Endothelial cell of umbilical vein (primary cell): ENCODE measurements at regions not wholly inside any gene's neighbourhood (a gene's known extent, or its start where the extent isn't known, plus 50 kb on each side); places are given as distances from the start of the nearest gene placed in this dataset.

Experiments
- BruUV-seq: library from RNA; stranded (reverse); fragments of 400-500 nt; replicated peaks from 2 replicates; lab custom pipeline; 2021; lab: Mats Ljungman, UMichigan
- CTCF ChIA-PET: fragments of 300-600, 350-600 bp; sonication (Branson Sonifier 250); formaldehyde crosslinking; loops from one replicate; lab custom pipeline; 2021; ENCODE audit warnings: antibody characterized with exemption, inconsistent platforms; lab: Charles Lee
- POLR2A ChIA-PET: fragments of 300-600, 350-600 bp; sonication (Branson Sonifier 250); formaldehyde crosslinking; loops from one replicate; lab custom pipeline; 2021; ENCODE audit warnings: antibody characterized with exemption, inconsistent platforms; lab: Charles Lee
- DNase-seq: peaks from one replicate; pipeline ENCODE4 v3.0.0-alpha.2; 2011; ENCODE audit warnings: low read depth, low spot score
- FAIRE-seq: peaks from 2 replicates; lab custom pipeline; 2011; peaks lifted over from hg19 to GRCh38; lab: Jason Lieb, UNC
- H2AFZ ChIP-seq: 2 replicates; pipeline ENCODE4 v1.6.0; 2012; ENCODE audit warnings: low read depth, low read length, control low read depth, inconsistent platforms
- H3K27ac ChIP-seq: 2 replicates; pipeline ENCODE4 v1.5.1; 2011; ENCODE audit warnings: low read depth, mild to moderate bottlenecking, control low read depth, low read length, moderate library complexity; ENCODE audit not compliant: insufficient read depth
- H3K27me3 ChIP-seq, 2 experiments: 2 replicates each; pipeline versions ENCODE4 v1.6.0 to v1.6.1; 2011; ENCODE audit warnings: low read length in 2 of 2, mixed read lengths in 1 of 2; ENCODE audit not compliant: control insufficient read depth in 2 of 2, insufficient read depth in 2 of 2
- H3K36me3 ChIP-seq, 2 experiments: 2 replicates in 1 of 2; 3 replicates in 1 of 2; pipeline ENCODE4 v1.5.1; 2011; ENCODE audit warnings: low read length in 2 of 2, mild to moderate bottlenecking in 1 of 2, moderate library complexity in 1 of 2; ENCODE audit not compliant: control insufficient read depth in 2 of 2, insufficient read depth in 2 of 2; ENCODE audit errors: extremely low read depth in 1 of 2
- H3K4me1 ChIP-seq: 3 replicates; pipeline ENCODE4 v1.5.1; 2011; ENCODE audit warnings: mild to moderate bottlenecking, low read length; ENCODE audit not compliant: control insufficient read depth, insufficient read depth; ENCODE audit errors: extremely low read depth
- H3K4me2 ChIP-seq: 2 replicates; pipeline ENCODE4 v1.6.1; 2011; ENCODE audit warnings: low read length, control low read depth, mixed read lengths; ENCODE audit not compliant: insufficient read depth
- H3K4me3 ChIP-seq, 3 experiments: fragments of 200-600 bp in 1 of 3; sonication (generic), shearing (Covaris generic) in 1 of 3; replicated peaks in 1 of 3; 2 replicates each; pipeline ENCODE4 v1.5.1; 2011 to 2016; ENCODE audit warnings: control low read depth in 3 of 3, low read length in 3 of 3, mild to moderate bottlenecking in 2 of 3, inconsistent platforms in 1 of 3, low read depth in 1 of 3, moderate library complexity in 1 of 3; ENCODE audit not compliant: insufficient read depth in 1 of 3
- H3K79me2 ChIP-seq: 2 replicates; pipeline ENCODE4 v1.6.0; 2012; ENCODE audit warnings: low read length, inconsistent platforms; ENCODE audit not compliant: control insufficient read depth, insufficient read depth
- H3K9ac ChIP-seq: replicated peaks from 2 replicates; pipeline ENCODE3; 2011; ENCODE audit warnings: low read length, control low read depth; ENCODE audit not compliant: insufficient read depth; ENCODE audit errors: extremely low read depth
- H3K9me1 ChIP-seq: replicated peaks from 3 replicates; pipeline ENCODE4 v1.6.0; 2011; ENCODE audit warnings: mild to moderate bottlenecking, low read length; ENCODE audit not compliant: control insufficient read depth, insufficient read depth; ENCODE audit errors: extremely low read depth
- H3K9me3 ChIP-seq: replicated peaks from 2 replicates; pipeline ENCODE4 v1.5.1; 2012; ENCODE audit warnings: low read length, inconsistent platforms; ENCODE audit not compliant: control insufficient read depth, insufficient read depth
- H4K20me1 ChIP-seq: replicated peaks from 2 replicates; pipeline ENCODE3; 2011; ENCODE audit warnings: mild to moderate bottlenecking, low read length; ENCODE audit not compliant: control insufficient read depth, insufficient read depth; ENCODE audit errors: extremely low read depth
- EZH2 ChIP-seq: IDR thresholded peaks from 2 replicates; pipeline ENCODE4 v1.6.1; 2012; ENCODE audit warnings: borderline replicate concordance, low read depth, mild to moderate bottlenecking, moderate library complexity, low read length, inconsistent platforms; ENCODE audit not compliant: severe bottlenecking
- FOS ChIP-seq: IDR thresholded peaks from 2 replicates; pipeline ENCODE4 v1.6.1; 2011; ENCODE audit warnings: mild to moderate bottlenecking, low read length, moderate library complexity, borderline replicate concordance; ENCODE audit not compliant: insufficient read depth
- GATA2 ChIP-seq: IDR thresholded peaks from 2 replicates; pipeline ENCODE4 v1.7.0; 2011; ENCODE audit warnings: low read depth, mild to moderate bottlenecking, moderate library complexity, mixed read lengths, low read length; ENCODE audit not compliant: insufficient read length, insufficient read depth
- JUN ChIP-seq: IDR thresholded peaks from 2 replicates; pipeline ENCODE4 v1.6.1; 2011; ENCODE audit warnings: borderline replicate concordance, low read depth; ENCODE audit not compliant: insufficient read length, insufficient read depth
- MAX ChIP-seq: IDR thresholded peaks from 2 replicates; pipeline ENCODE4 v1.6.1; 2011; ENCODE audit not compliant: insufficient read depth, insufficient read length
- MYC ChIP-seq: IDR thresholded peaks from one replicate; pipeline ENCODE4 v1.6.1; 2011; ENCODE audit warnings: mild to moderate bottlenecking, low read depth, low read length
- POLR2A ChIP-seq: IDR thresholded peaks from 2 replicates; pipeline ENCODE4 v1.6.1; 2012; ENCODE audit warnings: low read depth, mild to moderate bottlenecking, control low read depth, low read length
- POLR2AphosphoS5 ChIP-seq: IDR thresholded peaks from 2 replicates; pipeline ENCODE4 v1.6.1; 2012; ENCODE audit warnings: low read depth, mild to moderate bottlenecking, control low read depth, low read length, moderate library complexity; ENCODE audit not compliant: insufficient read depth
- dilution Hi-C: fragments of 300-500 bp; cut with MboI; formaldehyde crosslinking; loops from one replicate; pipeline ENCODE4 v1.15.0; 2019; ENCODE audit warnings: low sequenced_read_pairs; ENCODE audit not compliant: extremely low pct_ligation_motif_present
- intact Hi-C: fragments of 100-400 bp; cut with micrococcal nuclease; formaldehyde crosslinking; loops from one replicate; pipeline ENCODE4 v1.10.0; 2022
- TF ChIP-seq, protein P1 (sequence below), 2 donors: IDR thresholded peaks; 1 replicate in 1 of 2; 2 replicates in 1 of 2; pipeline ENCODE4 v1.5.1; 2011; ENCODE audit warnings: low read length in 2 of 2, mild to moderate bottlenecking in 2 of 2, moderate library complexity in 2 of 2, control low read depth in 1 of 2, inconsistent platforms in 1 of 2, low read depth in 1 of 2; ENCODE audit not compliant: insufficient read depth in 1 of 2; ENCODE audit errors: extremely low read depth in 1 of 2

DNA sequence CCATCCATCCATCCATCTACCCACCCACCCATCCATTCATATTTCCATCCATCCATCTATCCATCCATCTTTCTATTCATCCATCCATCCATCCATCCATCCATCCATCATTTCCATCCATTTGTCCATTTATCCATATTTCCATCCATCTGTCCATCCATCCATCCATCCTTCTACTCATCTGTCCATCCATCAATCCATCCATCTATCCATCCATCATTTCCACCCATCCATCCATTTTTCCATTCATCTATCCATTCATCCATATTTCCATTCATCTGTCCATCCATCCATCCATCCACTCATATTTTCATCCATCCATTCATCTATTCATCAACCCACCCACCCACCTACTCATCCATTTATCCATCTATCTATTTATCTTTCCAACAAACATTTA, 229.6 kb downstream of the TEX29 start:
- Histone ChIP-seq H4K20me1 (no peaks in the 10 kb centered on the region), H3K9me1 (no peaks in the 10 kb centered on the region), H3K9me3 (no peaks in the 10 kb centered on the region), H3K4me3 (no peak overlapping the region), H3K4me1 (no peaks in the 10 kb centered on the region), H3K4me2 (no peak overlapping the region), H3K9ac (no peak overlapping the region), H3K36me3 (no peaks in the 10 kb centered on the region), H3K27me3 (no peaks in the 10 kb centered on the region), H3K79me2 (no peaks in the 10 kb centered on the region), H3K27ac (no peak overlapping the region), H2AFZ (no peak overlapping the region)
- dilution Hi-C loops (no loop called here), intact Hi-C loops (no loop called here)
- no peak for TF ChIP-seq MYC
- no peak for TF ChIP-seq EZH2
- no peak for TF ChIP-seq FOS
- no peak for TF ChIP-seq GATA2
- no peak for TF ChIP-seq POLR2AphosphoS5
- no peak for TF ChIP-seq MAX
- TF ChIP-seq, protein P1, sequence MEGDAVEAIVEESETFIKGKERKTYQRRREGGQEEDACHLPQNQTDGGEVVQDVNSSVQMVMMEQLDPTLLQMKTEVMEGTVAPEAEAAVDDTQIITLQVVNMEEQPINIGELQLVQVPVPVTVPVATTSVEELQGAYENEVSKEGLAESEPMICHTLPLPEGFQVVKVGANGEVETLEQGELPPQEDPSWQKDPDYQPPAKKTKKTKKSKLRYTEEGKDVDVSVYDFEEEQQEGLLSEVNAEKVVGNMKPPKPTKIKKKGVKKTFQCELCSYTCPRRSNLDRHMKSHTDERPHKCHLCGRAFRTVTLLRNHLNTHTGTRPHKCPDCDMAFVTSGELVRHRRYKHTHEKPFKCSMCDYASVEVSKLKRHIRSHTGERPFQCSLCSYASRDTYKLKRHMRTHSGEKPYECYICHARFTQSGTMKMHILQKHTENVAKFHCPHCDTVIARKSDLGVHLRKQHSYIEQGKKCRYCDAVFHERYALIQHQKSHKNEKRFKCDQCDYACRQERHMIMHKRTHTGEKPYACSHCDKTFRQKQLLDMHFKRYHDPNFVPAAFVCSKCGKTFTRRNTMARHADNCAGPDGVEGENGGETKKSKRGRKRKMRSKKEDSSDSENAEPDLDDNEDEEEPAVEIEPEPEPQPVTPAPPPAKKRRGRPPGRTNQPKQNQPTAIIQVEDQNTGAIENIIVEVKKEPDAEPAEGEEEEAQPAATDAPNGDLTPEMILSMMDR (IDR thresholded peaks at IDR 0.05; ENCODE audit: extremely low read depth in 1 of 2, insufficient read depth in 1 of 2, low read depth in 1 of 2, low read length in 2 of 2): no peak
- no peak for TF ChIP-seq POLR2A
- no peak for TF ChIP-seq JUN
- ChIA-PET POLR2A (no interaction called here), CTCF (no interaction called here)
- no peak for DNase-seq
- no TSS peak for BruUV-seq
- no peak for FAIRE-seq
